Calu3 (cell line): ENCODE measurements at regions not wholly inside any gene's neighbourhood (a gene's known extent, or its start where the extent isn't known, plus 50 kb on each side); places are given as distances from the start of the nearest gene placed in this dataset.

Experiments
- BruUV-seq: library from RNA; stranded (reverse); fragments of 400-500 nt; replicated peaks from 2 replicates; lab custom pipeline; 2021; lab: Mats Ljungman, UMichigan
- CTCF ChIA-PET: fragments of 300-600 bp; sonication (Branson Sonifier 250); formaldehyde crosslinking; loops from one replicate; lab custom pipeline; 2022; ENCODE audit warnings: antibody characterized with exemption; lab: Charles Lee
- DNase-seq: peaks from one replicate; pipeline ENCODE4 v3.0.0; 2022
- H3K27ac Mint-ChIP-seq: one replicate; pipeline ENCODE4 v1.8.0; 2022; ENCODE audit warnings: mixed read lengths; ENCODE audit not compliant: unreplicated experiment
- H3K27me3 Mint-ChIP-seq: one replicate; pipeline ENCODE4 v1.8.0; 2022; ENCODE audit warnings: mixed read lengths; ENCODE audit not compliant: unreplicated experiment
- H3K36me3 Mint-ChIP-seq: one replicate; pipeline ENCODE4 v1.8.0; 2022; ENCODE audit warnings: mild to moderate bottlenecking, moderate library complexity, mixed read lengths; ENCODE audit not compliant: insufficient read depth, unreplicated experiment
- H3K4me1 Mint-ChIP-seq: one replicate; pipeline ENCODE4 v1.8.0; 2022; ENCODE audit warnings: mild to moderate bottlenecking, low read depth, mixed read lengths; ENCODE audit not compliant: unreplicated experiment
- H3K4me3 Mint-ChIP-seq: one replicate; pipeline ENCODE4 v1.8.0; 2022; ENCODE audit warnings: mild to moderate bottlenecking, low read depth, moderate library complexity, mixed read lengths; ENCODE audit not compliant: unreplicated experiment
- H3K9me3 Mint-ChIP-seq: one replicate; pipeline ENCODE4 v1.8.0; 2022; ENCODE audit warnings: low read depth, mixed read lengths; ENCODE audit not compliant: unreplicated experiment
- intact Hi-C: fragments of 100-400 bp; cut with micrococcal nuclease; formaldehyde crosslinking; loops from one replicate; pipeline ENCODE4 v1.10.0; 2022; ENCODE audit not compliant: unreplicated experiment
- TF ChIP-seq, protein P1 (sequence below): fragments of 200-600 bp; IDR thresholded peaks from one replicate; pipeline ENCODE4 v1.8.0; 2022; ENCODE audit warnings: antibody characterized with exemption; ENCODE audit not compliant: unreplicated experiment

DNA sequence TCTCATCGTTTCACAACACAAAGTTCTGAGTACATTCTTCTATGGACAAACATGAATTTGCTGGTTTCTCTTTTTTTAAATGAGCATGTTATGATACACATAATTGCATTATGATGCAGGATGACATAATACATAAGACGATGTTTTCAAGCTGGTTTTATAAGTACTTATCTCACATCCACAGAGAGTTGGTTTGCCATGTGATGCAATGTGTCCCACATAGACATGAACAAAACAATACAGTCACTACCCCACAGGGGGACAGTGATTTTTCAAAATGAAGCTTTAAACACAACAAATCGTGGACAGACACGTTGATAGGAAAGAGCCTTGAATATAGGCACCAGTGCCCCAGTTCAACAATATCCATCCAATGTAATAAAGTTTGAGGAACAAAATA, 447.1 kb downstream of the KLF12 start:
- no peak overlapping the region for H3K27ac Mint-ChIP-seq
- intact Hi-C loops = no loop called here
- no TSS peak for BruUV-seq
- no peaks in the 10 kb centered on the region for H3K4me1 Mint-ChIP-seq
- DNase-seq = no peak
- H3K36me3 Mint-ChIP-seq = no peaks in the 10 kb centered on the region
- no peaks in the 10 kb centered on the region for H3K9me3 Mint-ChIP-seq
- H3K27me3 Mint-ChIP-seq = no peaks in the 10 kb centered on the region
- TF ChIP-seq, protein P1, sequence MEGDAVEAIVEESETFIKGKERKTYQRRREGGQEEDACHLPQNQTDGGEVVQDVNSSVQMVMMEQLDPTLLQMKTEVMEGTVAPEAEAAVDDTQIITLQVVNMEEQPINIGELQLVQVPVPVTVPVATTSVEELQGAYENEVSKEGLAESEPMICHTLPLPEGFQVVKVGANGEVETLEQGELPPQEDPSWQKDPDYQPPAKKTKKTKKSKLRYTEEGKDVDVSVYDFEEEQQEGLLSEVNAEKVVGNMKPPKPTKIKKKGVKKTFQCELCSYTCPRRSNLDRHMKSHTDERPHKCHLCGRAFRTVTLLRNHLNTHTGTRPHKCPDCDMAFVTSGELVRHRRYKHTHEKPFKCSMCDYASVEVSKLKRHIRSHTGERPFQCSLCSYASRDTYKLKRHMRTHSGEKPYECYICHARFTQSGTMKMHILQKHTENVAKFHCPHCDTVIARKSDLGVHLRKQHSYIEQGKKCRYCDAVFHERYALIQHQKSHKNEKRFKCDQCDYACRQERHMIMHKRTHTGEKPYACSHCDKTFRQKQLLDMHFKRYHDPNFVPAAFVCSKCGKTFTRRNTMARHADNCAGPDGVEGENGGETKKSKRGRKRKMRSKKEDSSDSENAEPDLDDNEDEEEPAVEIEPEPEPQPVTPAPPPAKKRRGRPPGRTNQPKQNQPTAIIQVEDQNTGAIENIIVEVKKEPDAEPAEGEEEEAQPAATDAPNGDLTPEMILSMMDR = no peak
- CTCF ChIA-PET = no interaction called here
- H3K4me3 Mint-ChIP-seq = no peak overlapping the region

DNA sequence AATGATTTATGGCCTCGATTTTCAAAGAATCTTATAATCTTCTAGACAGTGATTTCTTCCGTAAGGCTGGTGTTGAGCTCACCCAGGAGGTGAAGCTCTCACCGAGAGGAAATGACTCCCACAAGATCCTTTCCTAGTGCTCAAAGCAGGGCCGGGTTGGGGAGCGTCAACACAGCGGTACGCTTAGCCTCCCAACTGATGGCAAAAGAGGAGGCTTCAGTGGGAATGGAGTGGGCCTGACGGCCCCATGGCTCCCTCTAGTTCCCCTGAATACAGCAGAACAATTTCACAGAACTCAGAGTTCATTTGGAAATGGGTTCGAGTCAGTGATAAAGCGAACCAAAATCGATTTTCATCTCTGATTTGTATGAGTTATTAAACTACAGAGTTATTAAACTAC, 449.5 kb downstream of the KLF12 start:
- H3K9me3 Mint-ChIP-seq = no peaks in the 10 kb centered on the region
- no peak for DNase-seq
- CTCF ChIA-PET = no interaction called here
- H3K4me3 Mint-ChIP-seq = no peak overlapping the region
- TF ChIP-seq, protein P1 = no peak
- no peak overlapping the region for H3K27ac Mint-ChIP-seq
- H3K4me1 Mint-ChIP-seq = no peaks in the 10 kb centered on the region
- BruUV-seq = no TSS peak
- no peaks in the 10 kb centered on the region for H3K36me3 Mint-ChIP-seq
- no peaks in the 10 kb centered on the region for H3K27me3 Mint-ChIP-seq
- intact Hi-C loops = no loop called here

DNA sequence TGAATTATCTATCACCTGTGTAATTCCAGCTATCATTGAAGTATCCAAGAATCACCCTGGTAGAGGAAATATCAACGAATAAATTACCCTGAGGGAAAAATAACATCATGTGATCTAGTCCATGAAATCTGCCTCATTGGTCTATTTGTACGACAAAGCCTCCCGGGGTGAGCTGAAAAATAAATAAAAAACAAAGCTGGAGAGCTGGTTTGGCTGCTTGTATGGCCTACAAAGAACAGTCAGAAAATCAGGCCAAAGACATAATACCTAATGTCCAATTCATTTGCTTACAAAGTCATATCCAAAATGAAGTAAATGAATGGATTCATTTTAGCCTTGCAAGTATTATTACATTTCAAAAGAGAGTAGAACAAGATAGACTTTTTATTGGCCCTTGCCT, 449.9 kb downstream of the KLF12 start:
- intact Hi-C loops = no loop called here
- Mint-ChIP-seq H3K4me1 (no peaks in the 10 kb centered on the region), H3K27me3 (no peaks in the 10 kb centered on the region), H3K9me3 (no peaks in the 10 kb centered on the region), H3K27ac (no peak overlapping the region), H3K36me3 (no peaks in the 10 kb centered on the region), H3K4me3 (no peak overlapping the region)
- BruUV-seq = no TSS peak
- CTCF ChIA-PET = no interaction called here
- no peak for DNase-seq
- TF ChIP-seq, protein P1 = no peak

DNA sequence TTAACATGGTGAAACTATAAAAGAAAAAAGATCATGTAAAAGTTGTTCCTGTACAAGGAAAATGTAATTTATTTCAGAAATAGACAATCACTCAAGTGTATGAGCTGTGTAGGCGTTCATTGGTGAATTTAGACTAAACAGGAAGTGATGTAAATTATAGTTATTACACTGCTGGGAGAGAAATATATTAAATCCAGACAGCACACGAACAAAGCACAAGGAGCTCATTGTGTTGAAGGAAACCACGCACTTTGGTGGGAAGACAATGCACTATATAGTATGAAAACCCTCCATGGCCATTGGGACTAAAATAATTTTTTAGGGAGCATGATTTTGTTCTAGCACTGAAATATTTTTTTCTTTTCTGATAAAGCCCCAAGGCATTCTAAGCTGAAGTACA, 450.5 kb downstream of the KLF12 start:
- TF ChIP-seq, protein P1 = no peak
- Mint-ChIP-seq H3K27ac (no peak overlapping the region), H3K4me3 (no peak overlapping the region), H3K9me3 (no peaks in the 10 kb centered on the region), H3K36me3 (no peaks in the 10 kb centered on the region), H3K4me1 (no peaks in the 10 kb centered on the region), H3K27me3 (no peaks in the 10 kb centered on the region)
- DNase-seq = no peak
- intact Hi-C loops = no loop called here
- CTCF ChIA-PET = no interaction called here
- no TSS peak for BruUV-seq
